HepG2 (cell line): ENCODE measurements at regions not wholly inside any gene's neighbourhood (a gene's known extent, or its start where the extent isn't known, plus 50 kb on each side); places are given as distances from the start of the nearest gene placed in this dataset.

Experiments
- EZH2 ChIP-seq: conservative IDR thresholded peaks from 2 replicates; pipeline ENCODE4 v1.6.1; 2012; ENCODE audit warnings: mild to moderate bottlenecking, low read depth, low read length, moderate library complexity
- NBN ChIP-seq: fragments of 450-650 bp; conservative IDR thresholded peaks from 2 replicates; pipeline ENCODE4 v1.6.1; 2017
- NKX3-1 ChIP-seq: sonication (generic); formaldehyde crosslinking; IDR thresholded peaks from 2 replicates; pipeline ENCODE4 v1.5.0; 2020; ENCODE audit warnings: missing genetic modification reagents
- RXRA ChIP-seq: sonication (generic); formaldehyde crosslinking; IDR thresholded peaks from 2 replicates; pipeline ENCODE4 v1.5.1; 2020; ENCODE audit warnings: missing genetic modification reagents
- ZKSCAN8 ChIP-seq: IDR thresholded peaks from 2 replicates; pipeline ENCODE4 v1.6.1; 2016; ENCODE audit warnings: borderline replicate concordance, missing genetic modification reagents, missing compliant biosample characterization

DNA sequence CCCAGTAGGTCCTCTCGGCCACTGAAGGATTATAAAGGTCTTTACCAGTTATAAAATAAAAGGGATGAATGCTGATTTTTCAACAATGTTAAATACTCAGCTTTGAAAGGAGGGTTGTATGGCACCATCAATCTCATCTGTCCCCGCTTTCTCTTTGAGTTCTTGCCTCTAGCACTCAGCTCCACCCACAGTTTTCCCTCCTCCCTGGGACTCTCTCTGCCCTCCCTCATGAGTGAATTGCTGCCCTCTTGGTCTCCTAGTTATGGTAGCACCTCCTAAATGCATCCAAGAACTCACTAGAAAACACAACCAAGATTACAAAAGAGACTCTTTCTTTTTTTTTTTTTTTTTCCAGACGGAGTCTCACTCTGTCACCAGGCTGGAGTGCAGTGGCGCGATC is 91.0 kb downstream of the TEX35 start:
- TF ChIP-seq NKX3-1 (CRISPR knock-in tag) (no peak), EZH2 (no peak), NBN (no peak), ZKSCAN8 (CRISPR knock-in tag) (no peak), RXRA (no peak)
